GM21786 (cell line): ENCODE measurements at regions not wholly inside any gene's neighbourhood (a gene's known extent, or its start where the extent isn't known, plus 50 kb on each side); places are given as distances from the start of the nearest gene placed in this dataset.
"Not testable (repeated sequence)": the region's sequence is repeated elsewhere in the genome, so short reads cannot be mapped to it uniquely, and the experiment has no call there.

Source experiments
- ATAC-seq: cut with Tn5 transposase; IDR thresholded peaks from one replicate; pipeline ENCODE4 v1.9.1; 2021; ENCODE audit not compliant: unreplicated experiment

DNA sequence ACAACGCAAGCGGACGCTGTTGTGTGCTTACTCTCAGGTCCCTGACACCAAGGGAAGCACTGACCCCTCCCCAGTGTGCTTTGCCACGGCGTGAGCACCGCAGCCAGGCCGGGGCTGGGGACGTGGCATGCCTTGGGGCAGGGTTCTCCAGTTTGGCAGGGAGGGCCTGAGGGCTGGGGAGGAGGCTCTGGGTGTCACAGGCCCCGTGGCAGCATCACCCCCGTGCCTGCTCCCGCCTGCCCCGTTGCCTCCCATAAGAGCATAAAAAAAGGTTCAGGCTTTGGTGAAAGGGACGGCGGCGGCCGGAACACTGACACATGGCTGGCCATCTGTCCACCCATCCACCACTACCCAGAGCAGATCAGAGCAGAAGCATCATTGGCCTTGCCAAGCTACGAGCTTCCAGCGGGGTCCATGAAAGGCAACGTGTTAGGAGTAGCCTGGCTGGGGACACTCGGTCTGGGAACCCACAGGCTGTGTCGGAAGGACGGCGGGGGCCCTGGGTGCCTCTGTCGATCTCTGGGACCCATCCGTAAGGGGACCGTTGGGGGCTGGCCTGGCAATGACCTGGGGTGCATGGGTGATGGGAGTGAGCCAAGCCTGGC lies 183.0 kb downstream of the IGLL1 start:
- no peak for ATAC-seq

DNA sequence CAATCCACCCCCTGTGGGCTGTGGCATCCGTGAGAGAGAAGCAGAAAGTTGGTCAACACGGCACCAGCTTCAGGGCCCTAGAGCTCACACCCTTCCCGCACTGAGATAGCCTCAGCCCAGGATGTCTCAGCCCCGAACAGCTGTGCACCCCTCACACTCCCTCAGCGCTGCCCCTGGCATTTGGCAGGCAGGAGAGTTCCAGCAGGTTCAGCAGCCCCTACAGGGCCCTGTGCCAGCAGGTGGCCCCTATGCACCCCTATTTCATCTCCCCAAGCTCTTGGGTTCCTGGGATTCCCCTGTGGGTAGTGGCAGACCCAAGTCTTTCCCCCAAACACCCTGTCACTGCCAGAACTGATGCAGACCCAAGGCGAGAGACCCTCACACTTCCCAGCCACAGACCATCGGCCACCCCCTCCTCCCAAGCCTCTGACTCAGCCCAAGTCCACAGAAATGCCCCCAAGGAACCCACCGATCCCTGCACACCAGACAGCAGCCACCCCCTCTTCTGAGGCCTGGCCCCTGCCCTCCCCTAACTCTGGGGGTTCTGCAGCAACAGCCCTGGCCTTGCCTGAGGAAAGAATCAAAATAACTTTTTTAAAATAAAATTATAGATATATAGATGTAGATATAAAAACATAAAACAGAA lies 183.6 kb downstream of the IGLL1 start:
- no peak for ATAC-seq

GRCh38 chr22:23395530-23396361 lies 184.3 kb downstream of the IGLL1 start:
- ATAC-seq = no peak

DNA sequence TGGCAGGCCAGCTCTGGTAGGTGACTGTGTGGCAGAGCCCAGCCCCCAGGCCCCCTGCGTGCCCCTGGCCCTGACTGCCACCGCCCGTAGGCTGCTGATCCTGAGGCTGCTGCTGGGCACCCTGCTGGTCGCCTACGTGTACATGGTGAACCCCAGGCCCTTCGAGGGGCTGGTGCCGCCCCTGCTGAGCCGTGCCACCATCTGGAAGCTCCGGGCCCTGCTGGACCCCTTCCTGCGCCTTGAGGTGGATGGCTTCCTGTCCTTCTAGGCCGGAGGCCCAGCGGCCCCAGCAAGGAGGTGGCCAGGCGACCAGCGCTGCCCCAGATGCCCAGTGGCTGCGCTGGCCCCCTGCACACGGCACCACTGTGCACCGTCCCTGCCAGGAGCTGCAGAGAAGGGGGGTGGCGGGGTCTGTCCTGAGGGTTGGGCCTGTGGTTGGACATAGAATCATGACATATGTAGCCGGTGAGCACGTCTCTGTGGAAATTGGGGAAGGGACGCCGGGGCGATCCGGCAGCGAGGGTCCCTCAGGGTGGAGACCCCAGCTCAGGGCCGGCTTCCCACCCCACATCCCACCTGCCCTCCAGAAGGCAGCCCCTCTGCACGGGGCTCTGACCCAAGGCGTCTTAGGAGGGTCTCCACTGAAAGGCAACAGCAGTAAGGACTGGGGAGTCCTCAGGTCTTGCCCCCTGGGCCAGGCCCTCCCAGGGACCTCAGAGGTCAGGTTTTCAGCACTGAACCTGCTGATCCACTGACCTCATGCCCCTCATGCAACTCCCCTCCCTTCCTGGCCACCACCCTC lies 185.4 kb downstream of the IGLL1 start:
- no peak for ATAC-seq

DNA sequence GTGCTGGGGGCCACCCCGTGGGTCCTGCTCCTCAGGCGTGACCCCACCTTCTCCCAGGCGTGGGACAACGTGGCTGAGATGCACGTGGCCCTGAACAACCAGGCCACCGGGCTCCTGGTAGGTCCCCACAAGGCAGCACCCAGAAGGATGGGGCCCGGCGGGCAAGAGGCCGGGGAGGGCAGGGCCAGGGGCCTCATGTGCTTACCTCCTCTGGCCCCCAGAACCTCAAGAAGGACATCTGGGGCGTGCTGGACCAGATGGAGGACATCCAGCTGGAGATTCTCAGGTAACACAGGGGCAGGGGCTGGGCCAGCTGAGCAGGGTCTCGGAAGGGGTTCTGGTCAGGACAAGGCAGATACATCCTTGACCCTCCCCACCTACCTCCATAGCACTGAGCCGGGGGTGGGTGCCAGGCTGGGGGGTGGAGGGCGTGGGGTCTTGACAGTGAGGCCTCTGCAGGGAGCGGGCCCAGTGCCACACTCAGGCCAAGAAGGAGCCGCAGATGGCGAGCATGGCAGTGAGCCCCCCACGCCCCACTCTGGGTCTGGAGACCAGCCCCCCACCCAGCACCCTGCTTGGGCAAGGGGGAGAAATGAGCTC lies 186.3 kb downstream of the IGLL1 start:
- no peak for ATAC-seq

- not testable (repeated sequence) for ATAC-seq
These were observed 186.9 kb downstream of the IGLL1 start for GRCh38 chr22:23393199-23393598.

DNA sequence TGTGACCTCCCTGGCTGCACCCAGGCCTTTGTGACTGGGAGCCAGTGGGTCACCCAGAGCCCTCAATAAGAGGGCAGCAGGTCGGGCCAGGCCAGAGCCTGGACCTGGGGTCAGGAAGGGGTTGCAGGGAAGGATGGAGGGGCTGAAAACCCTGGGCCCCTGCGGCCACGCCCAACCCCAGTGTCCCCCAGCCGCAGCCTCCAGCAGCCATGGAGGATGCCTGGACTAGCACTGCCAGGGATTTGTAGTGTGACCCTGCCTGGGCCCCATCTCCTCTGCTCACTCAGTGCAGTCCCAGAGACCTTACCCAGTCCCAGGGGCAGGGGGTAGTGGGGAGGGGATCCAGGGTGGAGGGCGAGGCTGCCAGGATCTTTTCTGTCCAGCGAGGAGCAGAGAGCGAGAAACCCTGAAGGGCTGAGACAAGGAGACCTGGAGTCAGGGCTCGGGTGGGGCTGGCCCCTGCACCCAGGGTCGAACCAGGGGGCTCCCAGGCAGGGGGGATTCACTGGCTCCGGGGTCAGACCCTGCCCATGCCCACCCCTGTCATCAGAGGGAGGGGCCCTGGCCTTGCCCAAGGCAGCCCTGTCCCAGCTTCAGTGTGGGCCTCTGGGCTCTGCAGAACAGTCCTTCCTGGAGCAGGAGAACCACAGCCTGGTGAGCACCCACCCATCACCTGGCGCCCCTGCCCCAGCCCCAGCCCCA lies 187.5 kb downstream of the IGLL1 start:
- ATAC-seq = no peak

DNA sequence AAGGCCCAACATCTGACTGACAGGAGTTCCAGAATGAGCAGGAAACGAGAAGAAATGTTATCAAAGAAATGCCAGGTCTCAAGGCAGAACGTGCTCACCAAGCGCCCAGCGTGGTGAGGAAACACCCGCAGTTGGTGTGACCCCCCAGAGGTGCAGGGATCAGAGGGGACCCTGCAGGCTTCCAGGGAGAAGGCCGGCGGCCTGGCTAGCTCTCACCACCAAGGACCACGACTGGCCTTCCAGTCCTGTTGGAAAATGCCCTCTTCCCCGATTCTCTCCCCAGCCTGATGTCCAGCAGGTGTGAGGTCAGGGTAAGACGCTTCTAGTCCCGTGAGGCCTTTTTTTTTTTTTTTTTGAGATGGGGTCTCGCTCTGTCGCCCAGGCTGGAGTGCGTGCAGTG lies 189.1 kb downstream of the IGLL1 start:
- no peak for ATAC-seq

- ATAC-seq = no peak
These were observed 190.6 kb downstream of the IGLL1 start for GRCh38 chr22:23389271-23390071.

DNA sequence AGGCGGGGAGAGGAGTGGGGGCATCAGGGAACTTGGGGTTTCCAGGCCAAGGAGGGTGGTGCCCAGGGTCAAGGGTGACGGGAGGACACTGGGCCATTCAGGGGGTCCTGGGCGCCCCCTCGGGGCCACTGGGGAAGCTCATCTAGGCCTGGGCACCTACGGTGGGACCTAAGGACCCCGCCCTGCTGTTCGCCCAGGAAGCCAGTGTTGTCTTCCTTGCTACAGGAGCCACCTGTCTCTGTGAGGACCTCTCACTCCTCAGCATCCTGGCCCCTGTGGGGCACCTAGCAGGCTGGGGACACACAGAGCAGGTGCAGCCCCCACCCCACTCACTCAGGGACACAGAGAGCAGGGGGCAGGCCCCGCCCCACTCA lies 191.6 kb downstream of the IGLL1 start:
- ATAC-seq = no peak

GRCh38 chr22:23387827-23388516 lies 192.1 kb downstream of the IGLL1 start:
- no peak for ATAC-seq

DNA sequence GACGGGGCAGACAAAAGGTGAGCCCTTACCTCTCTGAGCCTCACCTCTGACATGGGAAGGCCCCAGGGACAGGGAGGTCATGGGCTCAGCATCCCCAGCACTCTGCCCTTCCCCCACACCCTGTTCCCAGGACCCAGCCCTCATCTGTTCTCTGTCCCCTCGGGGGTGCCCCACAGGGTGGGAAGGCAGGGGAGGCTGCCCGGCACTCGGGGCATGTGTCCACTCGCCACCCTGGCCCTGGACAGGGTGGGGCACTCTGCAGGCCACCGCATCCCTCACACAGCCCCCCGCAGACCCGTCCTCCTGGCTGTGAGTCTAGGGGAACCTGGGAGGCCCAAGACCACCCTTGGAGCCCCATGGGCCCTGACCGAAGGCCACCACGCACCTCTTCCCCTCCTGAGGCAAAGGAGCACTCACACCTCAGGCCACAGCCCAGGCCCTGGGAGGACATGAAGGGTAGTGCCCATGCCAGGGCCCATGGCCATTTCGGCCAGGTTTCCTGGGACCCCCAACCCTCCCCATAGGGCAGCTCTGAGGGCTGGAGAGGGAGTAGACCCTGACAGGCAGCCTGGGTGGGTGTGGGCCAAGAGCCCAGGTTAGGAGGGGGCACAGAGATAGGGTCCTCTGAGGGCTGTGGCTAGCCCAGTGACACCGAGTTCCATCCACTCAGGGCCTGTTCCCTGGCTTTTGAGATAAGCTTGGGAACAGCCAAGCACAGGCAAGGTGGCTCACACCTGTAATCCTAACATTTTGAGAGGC lies 193.1 kb downstream of the IGLL1 start:
- no peak for ATAC-seq

DNA sequence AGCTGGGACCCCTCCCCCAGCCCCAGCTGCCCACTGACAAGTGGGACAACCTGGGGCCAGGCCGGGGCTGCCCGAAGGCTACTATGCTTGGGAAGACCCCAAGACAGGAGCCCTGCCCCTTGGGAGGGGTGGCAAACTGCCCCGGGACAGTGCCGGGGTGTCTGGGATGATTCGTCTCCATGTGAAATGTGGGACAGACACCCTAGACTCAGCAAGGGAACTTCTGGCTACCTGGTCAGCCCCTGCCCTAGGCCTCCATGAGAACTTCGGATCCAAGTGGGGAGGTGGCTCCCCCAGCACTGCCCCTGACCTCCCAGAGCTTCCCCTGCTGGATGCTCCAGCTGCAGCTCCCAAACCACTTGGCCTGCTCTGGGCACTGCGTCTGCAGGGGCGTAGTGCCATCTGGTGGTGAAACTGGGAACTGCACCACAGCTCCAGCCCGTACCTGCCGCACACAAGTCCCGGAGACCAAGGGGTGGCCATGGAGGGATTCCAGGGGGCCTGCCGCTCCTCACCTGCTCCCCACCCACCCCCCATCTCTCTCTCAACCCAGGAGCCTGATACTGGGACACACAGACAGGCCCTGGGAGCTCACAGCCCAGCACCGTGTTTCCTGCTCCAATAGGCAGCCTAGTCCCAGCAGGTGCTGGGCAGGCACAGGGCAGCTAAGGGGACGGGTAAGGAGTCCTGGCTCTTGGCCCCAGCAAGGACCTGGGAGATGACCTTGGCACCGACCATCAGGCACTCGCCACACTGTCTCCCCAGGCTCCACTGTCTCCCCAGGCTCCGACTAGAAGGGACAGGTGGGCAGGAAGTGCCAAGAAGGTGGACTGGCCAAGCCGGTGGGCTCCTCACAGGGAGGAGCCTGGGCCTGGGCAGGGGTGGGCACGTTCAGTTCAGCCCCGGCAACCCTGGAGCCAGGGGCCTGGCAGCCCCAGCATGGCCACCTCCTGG lies 194.1 kb downstream of the IGLL1 start:
- no peak for ATAC-seq

DNA sequence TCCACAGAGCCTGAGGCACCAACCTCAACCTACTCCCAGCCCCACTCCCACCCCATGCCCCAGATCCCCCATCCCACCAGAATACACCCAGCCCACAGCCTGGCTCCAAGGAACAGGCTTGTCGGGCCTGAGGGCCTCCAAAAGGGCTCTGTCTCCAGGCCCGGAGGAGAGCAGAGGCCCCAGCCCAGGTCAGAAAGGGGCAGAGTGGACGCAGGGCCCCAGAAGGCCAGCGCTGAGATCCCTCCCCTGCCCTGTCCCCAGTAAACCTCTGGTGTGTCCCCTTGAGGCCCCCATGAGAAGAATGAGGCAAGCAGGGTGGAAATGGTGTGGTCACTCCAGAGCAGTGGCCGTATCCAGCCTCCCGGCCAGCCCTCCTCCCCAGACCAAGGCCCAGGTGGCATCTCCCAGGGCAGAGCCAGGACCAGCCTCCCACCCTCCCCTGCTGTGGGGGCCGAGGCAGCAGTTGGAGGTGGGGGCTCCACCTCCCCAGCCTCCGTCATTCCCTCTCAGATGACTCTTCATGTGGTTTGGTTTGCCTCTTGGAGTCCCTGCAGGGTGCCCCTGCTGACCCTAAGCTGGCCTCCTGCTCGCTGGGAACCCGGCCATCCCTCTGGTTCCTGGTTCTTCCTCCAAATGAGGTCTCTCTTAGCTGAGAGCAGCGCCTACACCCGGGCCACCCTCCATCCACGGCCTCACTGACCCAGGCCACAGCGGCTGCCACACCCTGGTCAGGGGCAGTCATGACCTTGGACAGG lies 195.0 kb downstream of the IGLL1 start:
- no peak for ATAC-seq

GRCh38 chr22:23384431-23384830 lies 195.7 kb downstream of the IGLL1 start:
- ATAC-seq = no peak
